HG03439 (cell line): ENCODE measurements at regions not wholly inside any gene's neighbourhood (a gene's known extent, or its start where the extent isn't known, plus 50 kb on each side); places are given as distances from the start of the nearest gene placed in this dataset.
"Not testable (repeated sequence)": the region's sequence is repeated elsewhere in the genome, so short reads cannot be mapped to it uniquely, and the experiment has no call there.

Experiments used
- ATAC-seq: cut with Tn5 transposase; IDR thresholded peaks from one replicate; pipeline ENCODE4 v1.9.1; 2021; ENCODE audit warnings: mild to moderate bottlenecking, moderate library complexity; ENCODE audit not compliant: unreplicated experiment

GRCh38 chr5:30523061-30523460 lies 670.4 kb upstream of the CDH6 start:
- no peak for ATAC-seq

- ATAC-seq, result no peak
These were observed 688.2 kb upstream of the CDH6 start for GRCh38 chr5:30505014-30505886.

GRCh38 chr5:30502277-30502676 lies 691.2 kb upstream of the CDH6 start:
- ATAC-seq, result no peak

- no peak for ATAC-seq
These were observed 692.4 kb upstream of the CDH6 start for GRCh38 chr5:30501065-30501464.

- no peak for ATAC-seq
These were observed 693.0 kb upstream of the CDH6 start for GRCh38 chr5:30500513-30500912.

GRCh38 chr5:30499402-30499801 lies 694.1 kb upstream of the CDH6 start:
- ATAC-seq, result no peak

GRCh38 chr5:30498972-30499371 lies 694.5 kb upstream of the CDH6 start:
- no peak for ATAC-seq

GRCh38 chr5:30498509-30498908 lies 695.0 kb upstream of the CDH6 start:
- not testable (repeated sequence) for ATAC-seq

- ATAC-seq, result not testable (repeated sequence)
These were observed 699.4 kb upstream of the CDH6 start for GRCh38 chr5:30494113-30494512.

GRCh38 chr5:30479104-30479503 lies 714.4 kb upstream of the CDH6 start:
- no peak for ATAC-seq

GRCh38 chr5:30475429-30475828 lies 718.1 kb upstream of the CDH6 start:
- no peak for ATAC-seq

GRCh38 chr5:30469691-30470090 lies 723.8 kb upstream of the CDH6 start:
- no peak for ATAC-seq

GRCh38 chr5:30458681-30459080 lies 734.8 kb upstream of the CDH6 start:
- no peak for ATAC-seq

- not testable (repeated sequence) for ATAC-seq
These were observed 738.0 kb upstream of the CDH6 start for GRCh38 chr5:30455484-30455883.

- ATAC-seq, result no peak
These were observed 740.3 kb upstream of the CDH6 start for GRCh38 chr5:30453168-30453567.

- no peak for ATAC-seq
These were observed 743.3 kb upstream of the CDH6 start for GRCh38 chr5:30450153-30450552.

- ATAC-seq, result no peak
These were observed 746.1 kb upstream of the CDH6 start for GRCh38 chr5:30447431-30447830.

GRCh38 chr5:30446456-30446855 lies 747.0 kb upstream of the CDH6 start:
- no peak for ATAC-seq

- ATAC-seq, result no peak
These were observed 754.7 kb upstream of the CDH6 start for GRCh38 chr5:30438785-30439184.

GRCh38 chr5:30436691-30437090 lies 756.8 kb upstream of the CDH6 start:
- no peak for ATAC-seq

GRCh38 chr5:30428866-30429407 lies 764.5 kb upstream of the CDH6 start:
- not testable (repeated sequence) for ATAC-seq

- ATAC-seq, result no peak
These were observed 779.4 kb upstream of the CDH6 start for GRCh38 chr5:30414078-30414477.

- no peak for ATAC-seq
These were observed 779.9 kb upstream of the CDH6 start for GRCh38 chr5:30413540-30413939.
